Stomach (tissue), 8 donors: ENCODE measurements at regions not wholly inside any gene's neighbourhood (a gene's known extent, or its start where the extent isn't known, plus 50 kb on each side); places are given as distances from the start of the nearest gene placed in this dataset.
"Not testable (repeated sequence)": the region's sequence is repeated elsewhere in the genome, so short reads cannot be mapped to it uniquely, and the experiment has no call there.

Experiments
- DNase-seq, 2 donors: peaks; one replicate each; pipeline versions ENCODE4 v3.0.0 to v3.0.0-alpha.2; 2013 to 2019
- H3K27ac ChIP-seq, 5 donors: fragments of 200-600 bp in 4 of 5; sonication (generic) in 4 of 5; one replicate each; pipeline ENCODE4 v1.5.1; 2013 to 2019; ENCODE audit warnings: mild to moderate bottlenecking in 1 of 5, moderate library complexity in 1 of 5
- H3K27me3 ChIP-seq, 3 donors: fragments of 200-600 bp; sonication (generic); one replicate each; pipeline ENCODE4 v1.5.1; 2017 to 2019; ENCODE audit warnings: mixed run types in 1 of 3
- H3K36me3 ChIP-seq, 4 donors: fragments of 200-600 bp; sonication (generic); 1 replicate in 3 of 4; 2 replicates in 1 of 4; pipeline ENCODE4 v1.5.1; 2016 to 2019
- H3K4me1 ChIP-seq, 4 donors: fragments of 200-600 bp; sonication (generic); one replicate each; pipeline ENCODE4 v1.5.1; 2016 to 2019
- H3K4me3 ChIP-seq, 4 donors: fragments of 200-600 bp; sonication (generic) in 3 of 4; one replicate each; pipeline ENCODE4 v1.5.1; 2016 to 2019; ENCODE audit warnings: mild to moderate bottlenecking in 1 of 4
- H3K9me3 ChIP-seq, 4 donors: fragments of 200-600 bp; sonication (generic); one replicate each; pipeline ENCODE4 v1.5.1; 2016 to 2019
- EP300 ChIP-seq: sonication (generic); formaldehyde crosslinking; IDR thresholded peaks from one replicate; pipeline ENCODE4 v1.6.1; 2017; ENCODE audit warnings: antibody characterized with exemption
- POLR2A ChIP-seq, 4 donors: fragments of 450-650 bp; IDR thresholded peaks; one replicate each; pipeline ENCODE4 v1.6.1; 2016; ENCODE audit warnings: antibody characterized with exemption in 4 of 4, control low read depth in 2 of 4, mild to moderate bottlenecking in 1 of 4, moderate library complexity in 1 of 4
- POLR2AphosphoS5 ChIP-seq, 3 donors: sonication (generic); formaldehyde crosslinking; IDR thresholded peaks; one replicate each; pipeline ENCODE4 v1.6.1; 2016; ENCODE audit warnings: antibody characterized with exemption in 3 of 3
- WGBS, 5 donors: extraction: QIAGEN DNeasy Blood & Tissue Kit in 3 of 5; methylation state at CpG; one replicate each; pipeline versions ENCODE4 v1.1.5 to v1.1.7; 2013 to 2018; 5-methylcytosine and 5-hydroxymethylcytosine counted together
- intact Hi-C: fragments of 100-400 bp; cut with DNase I; formaldehyde crosslinking; loops from one replicate; pipeline ENCODE4 v1.15.1; 2023; ENCODE audit warnings: low total_unique reads
- TF ChIP-seq, protein P1 (sequence below), 7 experiments: fragments of 450-650 bp in 4 of 7; fragments of 200-600 bp in 3 of 7; sonication (generic) in 3 of 7; IDR thresholded peaks; one replicate each; pipeline ENCODE4 v1.5.1; 2016 to 2019; ENCODE audit warnings: antibody characterized with exemption in 7 of 7, control low read depth in 2 of 7, mild to moderate bottlenecking in 1 of 7
- donor health status: healthy with polysubstance abuse.
- donor health status: Bipolar disorder and iron deficiency.
- donor health status: healthy.

- TF ChIP-seq POLR2A (IDR thresholded peaks at IDR 0.05) (no peak), POLR2AphosphoS5 (IDR thresholded peaks at IDR 0.05) (no peak), EP300 (no peak)
- TF ChIP-seq, protein P1, sequence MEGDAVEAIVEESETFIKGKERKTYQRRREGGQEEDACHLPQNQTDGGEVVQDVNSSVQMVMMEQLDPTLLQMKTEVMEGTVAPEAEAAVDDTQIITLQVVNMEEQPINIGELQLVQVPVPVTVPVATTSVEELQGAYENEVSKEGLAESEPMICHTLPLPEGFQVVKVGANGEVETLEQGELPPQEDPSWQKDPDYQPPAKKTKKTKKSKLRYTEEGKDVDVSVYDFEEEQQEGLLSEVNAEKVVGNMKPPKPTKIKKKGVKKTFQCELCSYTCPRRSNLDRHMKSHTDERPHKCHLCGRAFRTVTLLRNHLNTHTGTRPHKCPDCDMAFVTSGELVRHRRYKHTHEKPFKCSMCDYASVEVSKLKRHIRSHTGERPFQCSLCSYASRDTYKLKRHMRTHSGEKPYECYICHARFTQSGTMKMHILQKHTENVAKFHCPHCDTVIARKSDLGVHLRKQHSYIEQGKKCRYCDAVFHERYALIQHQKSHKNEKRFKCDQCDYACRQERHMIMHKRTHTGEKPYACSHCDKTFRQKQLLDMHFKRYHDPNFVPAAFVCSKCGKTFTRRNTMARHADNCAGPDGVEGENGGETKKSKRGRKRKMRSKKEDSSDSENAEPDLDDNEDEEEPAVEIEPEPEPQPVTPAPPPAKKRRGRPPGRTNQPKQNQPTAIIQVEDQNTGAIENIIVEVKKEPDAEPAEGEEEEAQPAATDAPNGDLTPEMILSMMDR (IDR thresholded peaks at IDR 0.05), result no peak
- H3K36me3 ChIP-seq, result no peaks in the 10 kb centered on the region
- H3K4me3 ChIP-seq, result no peak overlapping the region
- WGBS, 5 donors, result 38 to 52% (median 48%) methylated on average over 2 of the region's 2 CpGs
- H3K27me3 ChIP-seq, result no peaks in the 10 kb centered on the region
- intact Hi-C loops, result no loop called here
- DNase-seq, result no peak
- no peak overlapping the region for H3K27ac ChIP-seq
- no peaks in the 10 kb centered on the region for H3K4me1 ChIP-seq
- no peaks in the 10 kb centered on the region for H3K9me3 ChIP-seq
Observed at GRCh38 chr5:162806195-162806594, 631.2 kb upstream of the CCNG1 start.

DNA sequence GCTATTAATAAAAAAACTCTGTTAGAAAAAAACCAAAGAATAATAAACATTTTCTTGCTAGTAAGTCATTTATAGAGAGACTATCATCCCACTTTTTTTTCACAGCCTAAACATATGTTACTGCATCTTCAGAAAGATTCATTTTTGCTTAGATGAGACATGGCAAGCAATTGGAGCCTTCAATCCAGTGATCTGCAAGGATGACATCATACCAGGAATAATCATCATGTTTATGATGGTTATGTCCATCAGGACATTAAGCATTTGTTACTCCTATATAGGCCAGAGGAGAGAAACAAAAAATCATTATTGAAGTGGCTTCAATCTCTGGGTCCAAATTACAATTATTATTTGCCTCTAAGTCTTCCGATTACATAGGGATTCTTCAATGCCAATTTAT is 626.3 kb upstream of the CCNG1 start:
- Histone ChIP-seq H3K36me3 (no peaks in the 10 kb centered on the region), H3K9me3 (peaks cover 0 to 4% (median 0%) of the 10 kb centered on the region in 4 donors), H3K27me3 (no peaks in the 10 kb centered on the region), H3K4me1 (no peaks in the 10 kb centered on the region), H3K27ac (no peak overlapping the region), H3K4me3 (no peak overlapping the region)
- DNase-seq, result no peak
- TF ChIP-seq POLR2A (IDR thresholded peaks at IDR 0.05) (no peak), POLR2AphosphoS5 (IDR thresholded peaks at IDR 0.05) (no peak), EP300 (no peak)
- TF ChIP-seq, protein P1 (IDR thresholded peaks at IDR 0.05), result no peak
- 81 to 93% (median 93%) methylated on average over 1 of the region's 1 CpG for WGBS, 5 donors
- intact Hi-C loops, result no loop called here

- Histone ChIP-seq H3K36me3 (no peaks in the 10 kb centered on the region), H3K9me3 (peaks cover 0 to 4% (median 0%) of the 10 kb centered on the region in 4 donors), H3K27ac (no peak overlapping the region), H3K4me1 (no peaks in the 10 kb centered on the region), H3K27me3 (no peaks in the 10 kb centered on the region), H3K4me3 (no peak overlapping the region)
- no peak for DNase-seq
- TF ChIP-seq POLR2AphosphoS5 (IDR thresholded peaks at IDR 0.05) (no peak), EP300 (no peak), POLR2A (IDR thresholded peaks at IDR 0.05) (no peak)
- TF ChIP-seq, protein P1 (IDR thresholded peaks at IDR 0.05), result no peak
- intact Hi-C loops, result no loop called here
- WGBS, 5 donors, result 67 to 75% (median 72%) methylated on average over 2 of the region's 2 CpGs
Observed at GRCh38 chr5:162816816-162817215, 620.6 kb upstream of the CCNG1 start.

DNA sequence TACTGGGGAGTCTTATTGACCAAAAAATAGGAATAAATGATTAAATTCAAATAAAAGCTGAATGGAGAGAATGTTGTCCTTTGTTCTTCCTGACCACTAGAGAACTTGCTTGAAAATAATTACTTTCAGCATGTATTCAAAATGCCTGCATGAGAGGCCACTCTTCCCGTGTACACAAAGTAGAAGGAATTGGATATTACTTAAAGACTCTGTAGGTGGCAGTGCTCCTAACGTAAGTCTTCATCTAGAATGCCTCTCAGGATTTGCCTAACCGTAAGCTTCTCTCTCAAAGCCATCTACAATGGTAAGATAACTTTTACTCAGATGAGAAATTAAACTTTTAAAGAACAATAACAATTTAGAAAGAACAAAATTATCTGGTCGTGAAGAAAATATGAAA is 620.0 kb upstream of the CCNG1 start:
- intact Hi-C loops, result no loop called here
- Histone ChIP-seq H3K9me3 (peaks cover 0 to 4% (median 0%) of the 10 kb centered on the region in 4 donors), H3K27ac (no peak overlapping the region), H3K36me3 (no peaks in the 10 kb centered on the region), H3K4me1 (no peaks in the 10 kb centered on the region), H3K4me3 (no peak overlapping the region), H3K27me3 (no peaks in the 10 kb centered on the region)
- TF ChIP-seq EP300, result no peak
- TF ChIP-seq POLR2AphosphoS5 (IDR thresholded peaks at IDR 0.05), result no peak
- TF ChIP-seq, protein P1 (IDR thresholded peaks at IDR 0.05), result no peak
- TF ChIP-seq POLR2A (IDR thresholded peaks at IDR 0.05), result no peak
- WGBS, 5 donors, result 51 to 67% (median 61%) methylated on average over 4 of the region's 4 CpGs
- DNase-seq, result no peak

- intact Hi-C loops, H3K27me3 ChIP-seq, H3K36me3 ChIP-seq, H3K4me1 ChIP-seq, H3K9me3 ChIP-seq, H3K27ac ChIP-seq, H3K4me3 ChIP-seq: not testable (repeated sequence)
- WGBS, 5 donors, result 53 to 73% (median 64%) methylated on average over 8 of the region's 8 CpGs
- DNase-seq, result peak in 1 of 2 donors; percentile 9
Observed at GRCh38 chr5:162821664-162822063, 615.7 kb upstream of the CCNG1 start.
